WTC11 (cell line): ENCODE measurements at regions not wholly inside any gene's neighbourhood (a gene's known extent, or its start where the extent isn't known, plus 50 kb on each side); places are given as distances from the start of the nearest gene placed in this dataset.

Experiments
- ATAC-seq: fragments of 200-7000 bp; cut with Tn5 transposase; 2 replicates; pipeline ENCODE4 v1.10.0; 2021; ENCODE audit warnings: mild to moderate bottlenecking, moderate library complexity
- CTCF ChIA-PET: fragments of 300-600 bp; sonication (Branson Sonifier 250); formaldehyde crosslinking; loops from one replicate; lab custom pipeline; 2021; ENCODE audit warnings: antibody characterized with exemption; lab: Charles Lee
- POLR2A ChIA-PET: fragments of 350-600 bp; sonication (Branson Sonifier 250); formaldehyde crosslinking; loops from one replicate; lab custom pipeline; 2021; ENCODE audit warnings: antibody characterized with exemption; lab: Charles Lee
- DNase-seq: peaks from one replicate; pipeline ENCODE4 v3.0.0; 2021; ENCODE audit warnings: low spot score
- H3K27ac Mint-ChIP-seq: 2 replicates; pipeline ENCODE4 v1.8.0; 2021; ENCODE audit warnings: mixed read lengths
- H3K27me3 Mint-ChIP-seq: 2 replicates; pipeline ENCODE4 v1.8.0; 2021; ENCODE audit warnings: low read depth, mild to moderate bottlenecking, moderate library complexity, mixed read lengths
- H3K36me3 Mint-ChIP-seq: 2 replicates; pipeline ENCODE4 v1.8.0; 2021; ENCODE audit warnings: mixed read lengths
- H3K4me1 Mint-ChIP-seq: 2 replicates; pipeline ENCODE4 v1.8.0; 2022; ENCODE audit warnings: mixed read lengths
- H3K4me3 Mint-ChIP-seq: 2 replicates; pipeline ENCODE4 v1.8.0; 2021; ENCODE audit warnings: mild to moderate bottlenecking, moderate library complexity, mixed read lengths
- H3K9me3 Mint-ChIP-seq: 2 replicates; pipeline ENCODE4 v1.8.0; 2021; ENCODE audit warnings: mixed read lengths
- CREB1 ChIP-seq: sonication (generic); formaldehyde crosslinking; IDR thresholded peaks from 2 replicates; pipeline ENCODE4 v1.8.0; 2023; ENCODE audit warnings: mild to moderate bottlenecking, missing genetic modification reagents
- EMX1 ChIP-seq: fragments of 250-450 bp; sonication (Bioruptor Pico); IDR thresholded peaks from 2 replicates; pipeline ENCODE4 v1.8.0; 2021; ENCODE audit warnings: mild to moderate bottlenecking
- FOXK1 ChIP-seq: sonication (generic); formaldehyde crosslinking; IDR thresholded peaks from 2 replicates; pipeline ENCODE4 v1.8.0; 2022; ENCODE audit warnings: mild to moderate bottlenecking, moderate library complexity, missing genetic modification reagents
- GRHL2 ChIP-seq: fragments of 250-450 bp; sonication (Bioruptor Pico); IDR thresholded peaks from 2 replicates; pipeline ENCODE4 v1.8.0; 2022; ENCODE audit warnings: mild to moderate bottlenecking, moderate library complexity; ENCODE audit not compliant: insufficient replicate concordance, severe bottlenecking
- NR1H2 ChIP-seq: sonication (generic); formaldehyde crosslinking; IDR thresholded peaks from 2 replicates; pipeline ENCODE4 v1.9.0; 2021; ENCODE audit warnings: mild to moderate bottlenecking, moderate library complexity, missing genetic modification reagents
- RELA ChIP-seq: sonication (generic); formaldehyde crosslinking; IDR thresholded peaks from 2 replicates; pipeline ENCODE4 v1.8.1; 2022; ENCODE audit warnings: missing genetic modification reagents, mild to moderate bottlenecking, borderline replicate concordance
- SMAD3 ChIP-seq: sonication (generic); formaldehyde crosslinking; IDR thresholded peaks from 2 replicates; pipeline ENCODE4 v1.8.0; 2022; ENCODE audit warnings: missing genetic modification reagents, mild to moderate bottlenecking, borderline replicate concordance
- SMAD4 ChIP-seq: sonication (generic); formaldehyde crosslinking; IDR thresholded peaks from 2 replicates; pipeline ENCODE4 v1.8.0; 2022; ENCODE audit warnings: mild to moderate bottlenecking, missing genetic modification reagents
- ZNF219 ChIP-seq: sonication (generic); formaldehyde crosslinking; IDR thresholded peaks from 2 replicates; pipeline ENCODE4 v1.8.0; 2023; ENCODE audit warnings: missing genetic modification reagents, mild to moderate bottlenecking, borderline replicate concordance
- TF ChIP-seq, protein P1 (sequence below): sonication (generic); formaldehyde crosslinking; IDR thresholded peaks from 2 replicates; pipeline ENCODE4 v1.8.0; 2023; ENCODE audit warnings: missing genetic modification reagents
- TF ChIP-seq, protein P2 (sequence below): sonication (generic); formaldehyde crosslinking; conservative IDR thresholded peaks from 2 replicates; pipeline ENCODE4 v1.8.1; 2023; ENCODE audit warnings: mild to moderate bottlenecking, low read depth, missing genetic modification reagents, moderate library complexity
- TF ChIP-seq, protein P3 (sequence below): sonication (generic); formaldehyde crosslinking; IDR thresholded peaks from 2 replicates; pipeline ENCODE4 v1.8.0; 2023; ENCODE audit warnings: missing genetic modification reagents, mild to moderate bottlenecking, borderline replicate concordance
- TF ChIP-seq, protein P4 (sequence below): sonication (generic); formaldehyde crosslinking; IDR thresholded peaks from 2 replicates; pipeline ENCODE4 v1.8.1; 2023; ENCODE audit warnings: mild to moderate bottlenecking, missing genetic modification reagents, moderate library complexity
- TF ChIP-seq, protein P5 (sequence below): fragments of 250-450 bp; sonication (Bioruptor Pico); IDR thresholded peaks from 2 replicates; pipeline ENCODE4 v2.1.2; 2022; ENCODE audit warnings: mild to moderate bottlenecking, moderate library complexity
- TF ChIP-seq, protein P6 (sequence below): fragments of 250-450 bp; sonication (Bioruptor Pico); conservative IDR thresholded peaks from 2 replicates; pipeline ENCODE4 v1.9.0; 2021; ENCODE audit warnings: mild to moderate bottlenecking
- TF ChIP-seq, protein P7 (sequence below): fragments of 200-600 bp; IDR thresholded peaks from 2 replicates; pipeline ENCODE4 v1.8.0; 2022; ENCODE audit warnings: antibody characterized with exemption
- TF ChIP-seq, protein P8 (sequence below): sonication (generic); formaldehyde crosslinking; IDR thresholded peaks from 2 replicates; pipeline ENCODE4 v1.8.1; 2023; ENCODE audit warnings: mild to moderate bottlenecking, missing genetic modification reagents, borderline replicate concordance

DNA sequence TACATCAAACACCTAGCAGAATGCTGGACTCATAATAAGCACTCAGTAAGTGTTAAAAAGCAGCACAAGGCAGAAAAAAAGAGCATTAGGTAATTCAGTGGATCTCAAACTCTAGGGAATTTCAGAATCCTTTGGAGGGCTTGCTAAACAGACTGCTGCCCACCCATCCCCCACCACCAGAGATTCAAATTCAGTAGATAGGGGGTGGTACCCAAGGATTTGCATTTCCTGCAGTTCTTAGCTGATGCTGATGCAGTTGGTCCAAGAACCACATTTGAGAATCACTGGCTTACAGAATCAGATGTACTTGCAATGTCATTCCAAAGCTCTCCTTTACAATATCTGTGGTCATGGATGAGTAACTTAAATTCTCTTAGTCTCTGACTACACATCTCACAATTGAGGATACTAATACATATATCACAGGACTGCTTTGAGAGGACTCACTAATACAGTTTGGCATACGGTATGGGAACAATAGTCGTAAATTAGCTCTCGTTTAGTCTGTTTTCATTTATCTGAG, 664.5 kb downstream of the KCNA4 start (continued):
- no peak for TF ChIP-seq ZNF219 (CRISPR knock-in tag)
- no peak for TF ChIP-seq FOXK1
- TF ChIP-seq SMAD3 (CRISPR knock-in tag) = no peak

DNA sequence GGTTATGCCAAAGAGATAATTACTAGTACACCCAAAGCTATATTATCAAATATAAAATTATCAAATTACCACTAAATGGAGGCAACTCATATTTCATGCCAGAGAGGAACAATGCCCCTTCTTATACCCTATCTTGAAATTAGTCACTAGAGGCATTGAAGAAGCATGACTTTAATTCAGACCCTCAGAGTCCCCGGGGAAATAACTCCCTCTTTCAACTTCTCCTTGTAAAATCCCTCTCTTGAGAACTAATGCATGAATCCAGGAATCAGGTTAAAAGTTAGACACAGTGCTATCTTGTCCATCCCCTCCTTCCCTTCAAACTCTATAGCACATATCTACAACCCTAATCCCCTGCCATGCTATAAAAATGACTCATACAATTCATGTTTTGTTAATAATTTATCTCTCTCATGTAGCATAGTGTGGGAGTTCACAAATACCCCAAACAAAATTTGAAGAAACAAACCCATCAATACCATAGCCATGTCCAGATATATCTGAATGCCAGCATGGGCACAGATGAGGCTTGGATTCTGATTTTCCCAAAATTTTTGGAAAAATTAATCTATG, 665.4 kb downstream of the KCNA4 start:
- DNase-seq (no peak), ATAC-seq (no peak)
- peaks cover 13% of the 10 kb centered on the region for H3K9me3 Mint-ChIP-seq
- POLR2A ChIA-PET = no interaction called here
- peaks cover 9% of the 10 kb centered on the region for H3K27me3 Mint-ChIP-seq
- no peak overlapping the region for H3K27ac Mint-ChIP-seq
- no peaks in the 10 kb centered on the region for H3K36me3 Mint-ChIP-seq
- peaks cover 34% of the 10 kb centered on the region for H3K4me1 Mint-ChIP-seq
- no peak overlapping the region for H3K4me3 Mint-ChIP-seq
- CTCF ChIA-PET = no interaction called here
- TF ChIP-seq, protein P1, sequence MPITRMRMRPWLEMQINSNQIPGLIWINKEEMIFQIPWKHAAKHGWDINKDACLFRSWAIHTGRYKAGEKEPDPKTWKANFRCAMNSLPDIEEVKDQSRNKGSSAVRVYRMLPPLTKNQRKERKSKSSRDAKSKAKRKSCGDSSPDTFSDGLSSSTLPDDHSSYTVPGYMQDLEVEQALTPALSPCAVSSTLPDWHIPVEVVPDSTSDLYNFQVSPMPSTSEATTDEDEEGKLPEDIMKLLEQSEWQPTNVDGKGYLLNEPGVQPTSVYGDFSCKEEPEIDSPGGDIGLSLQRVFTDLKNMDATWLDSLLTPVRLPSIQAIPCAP = no peak
- TF ChIP-seq, protein P2, sequence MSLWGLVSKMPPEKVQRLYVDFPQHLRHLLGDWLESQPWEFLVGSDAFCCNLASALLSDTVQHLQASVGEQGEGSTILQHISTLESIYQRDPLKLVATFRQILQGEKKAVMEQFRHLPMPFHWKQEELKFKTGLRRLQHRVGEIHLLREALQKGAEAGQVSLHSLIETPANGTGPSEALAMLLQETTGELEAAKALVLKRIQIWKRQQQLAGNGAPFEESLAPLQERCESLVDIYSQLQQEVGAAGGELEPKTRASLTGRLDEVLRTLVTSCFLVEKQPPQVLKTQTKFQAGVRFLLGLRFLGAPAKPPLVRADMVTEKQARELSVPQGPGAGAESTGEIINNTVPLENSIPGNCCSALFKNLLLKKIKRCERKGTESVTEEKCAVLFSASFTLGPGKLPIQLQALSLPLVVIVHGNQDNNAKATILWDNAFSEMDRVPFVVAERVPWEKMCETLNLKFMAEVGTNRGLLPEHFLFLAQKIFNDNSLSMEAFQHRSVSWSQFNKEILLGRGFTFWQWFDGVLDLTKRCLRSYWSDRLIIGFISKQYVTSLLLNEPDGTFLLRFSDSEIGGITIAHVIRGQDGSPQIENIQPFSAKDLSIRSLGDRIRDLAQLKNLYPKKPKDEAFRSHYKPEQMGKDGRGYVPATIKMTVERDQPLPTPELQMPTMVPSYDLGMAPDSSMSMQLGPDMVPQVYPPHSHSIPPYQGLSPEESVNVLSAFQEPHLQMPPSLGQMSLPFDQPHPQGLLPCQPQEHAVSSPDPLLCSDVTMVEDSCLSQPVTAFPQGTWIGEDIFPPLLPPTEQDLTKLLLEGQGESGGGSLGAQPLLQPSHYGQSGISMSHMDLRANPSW (CRISPR knock-in tag) = no peak
- TF ChIP-seq, protein P3, sequence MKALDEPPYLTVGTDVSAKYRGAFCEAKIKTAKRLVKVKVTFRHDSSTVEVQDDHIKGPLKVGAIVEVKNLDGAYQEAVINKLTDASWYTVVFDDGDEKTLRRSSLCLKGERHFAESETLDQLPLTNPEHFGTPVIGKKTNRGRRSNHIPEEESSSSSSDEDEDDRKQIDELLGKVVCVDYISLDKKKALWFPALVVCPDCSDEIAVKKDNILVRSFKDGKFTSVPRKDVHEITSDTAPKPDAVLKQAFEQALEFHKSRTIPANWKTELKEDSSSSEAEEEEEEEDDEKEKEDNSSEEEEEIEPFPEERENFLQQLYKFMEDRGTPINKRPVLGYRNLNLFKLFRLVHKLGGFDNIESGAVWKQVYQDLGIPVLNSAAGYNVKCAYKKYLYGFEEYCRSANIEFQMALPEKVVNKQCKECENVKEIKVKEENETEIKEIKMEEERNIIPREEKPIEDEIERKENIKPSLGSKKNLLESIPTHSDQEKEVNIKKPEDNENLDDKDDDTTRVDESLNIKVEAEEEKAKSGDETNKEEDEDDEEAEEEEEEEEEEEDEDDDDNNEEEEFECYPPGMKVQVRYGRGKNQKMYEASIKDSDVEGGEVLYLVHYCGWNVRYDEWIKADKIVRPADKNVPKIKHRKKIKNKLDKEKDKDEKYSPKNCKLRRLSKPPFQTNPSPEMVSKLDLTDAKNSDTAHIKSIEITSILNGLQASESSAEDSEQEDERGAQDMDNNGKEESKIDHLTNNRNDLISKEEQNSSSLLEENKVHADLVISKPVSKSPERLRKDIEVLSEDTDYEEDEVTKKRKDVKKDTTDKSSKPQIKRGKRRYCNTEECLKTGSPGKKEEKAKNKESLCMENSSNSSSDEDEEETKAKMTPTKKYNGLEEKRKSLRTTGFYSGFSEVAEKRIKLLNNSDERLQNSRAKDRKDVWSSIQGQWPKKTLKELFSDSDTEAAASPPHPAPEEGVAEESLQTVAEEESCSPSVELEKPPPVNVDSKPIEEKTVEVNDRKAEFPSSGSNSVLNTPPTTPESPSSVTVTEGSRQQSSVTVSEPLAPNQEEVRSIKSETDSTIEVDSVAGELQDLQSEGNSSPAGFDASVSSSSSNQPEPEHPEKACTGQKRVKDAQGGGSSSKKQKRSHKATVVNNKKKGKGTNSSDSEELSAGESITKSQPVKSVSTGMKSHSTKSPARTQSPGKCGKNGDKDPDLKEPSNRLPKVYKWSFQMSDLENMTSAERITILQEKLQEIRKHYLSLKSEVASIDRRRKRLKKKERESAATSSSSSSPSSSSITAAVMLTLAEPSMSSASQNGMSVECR = no peak
- TF ChIP-seq SMAD4 (no peak), RELA (CRISPR knock-in tag) (no peak), NR1H2 (CRISPR knock-in tag) (no peak), EMX1 (CRISPR knock-in tag) (no peak), GRHL2 (CRISPR knock-in tag) (no peak), CREB1 (CRISPR knock-in tag) (no peak)
- TF ChIP-seq, protein P4, sequence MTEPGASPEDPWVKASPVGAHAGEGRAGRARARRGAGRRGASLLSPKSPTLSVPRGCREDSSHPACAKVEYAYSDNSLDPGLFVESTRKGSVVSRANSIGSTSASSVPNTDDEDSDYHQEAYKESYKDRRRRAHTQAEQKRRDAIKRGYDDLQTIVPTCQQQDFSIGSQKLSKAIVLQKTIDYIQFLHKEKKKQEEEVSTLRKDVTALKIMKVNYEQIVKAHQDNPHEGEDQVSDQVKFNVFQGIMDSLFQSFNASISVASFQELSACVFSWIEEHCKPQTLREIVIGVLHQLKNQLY (CRISPR knock-in tag) = no peak
- TF ChIP-seq, protein P5, sequence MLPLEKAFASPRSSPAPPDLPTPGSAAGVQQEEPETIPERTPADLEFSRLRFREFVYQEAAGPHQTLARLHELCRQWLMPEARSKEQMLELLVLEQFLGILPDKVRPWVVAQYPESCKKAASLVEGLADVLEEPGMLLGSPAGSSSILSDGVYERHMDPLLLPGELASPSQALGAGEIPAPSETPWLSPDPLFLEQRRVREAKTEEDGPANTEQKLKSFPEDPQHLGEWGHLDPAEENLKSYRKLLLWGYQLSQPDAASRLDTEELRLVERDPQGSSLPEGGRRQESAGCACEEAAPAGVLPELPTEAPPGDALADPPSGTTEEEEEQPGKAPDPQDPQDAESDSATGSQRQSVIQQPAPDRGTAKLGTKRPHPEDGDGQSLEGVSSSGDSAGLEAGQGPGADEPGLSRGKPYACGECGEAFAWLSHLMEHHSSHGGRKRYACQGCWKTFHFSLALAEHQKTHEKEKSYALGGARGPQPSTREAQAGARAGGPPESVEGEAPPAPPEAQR (CRISPR knock-in tag) = no peak
- TF ChIP-seq, protein P6, sequence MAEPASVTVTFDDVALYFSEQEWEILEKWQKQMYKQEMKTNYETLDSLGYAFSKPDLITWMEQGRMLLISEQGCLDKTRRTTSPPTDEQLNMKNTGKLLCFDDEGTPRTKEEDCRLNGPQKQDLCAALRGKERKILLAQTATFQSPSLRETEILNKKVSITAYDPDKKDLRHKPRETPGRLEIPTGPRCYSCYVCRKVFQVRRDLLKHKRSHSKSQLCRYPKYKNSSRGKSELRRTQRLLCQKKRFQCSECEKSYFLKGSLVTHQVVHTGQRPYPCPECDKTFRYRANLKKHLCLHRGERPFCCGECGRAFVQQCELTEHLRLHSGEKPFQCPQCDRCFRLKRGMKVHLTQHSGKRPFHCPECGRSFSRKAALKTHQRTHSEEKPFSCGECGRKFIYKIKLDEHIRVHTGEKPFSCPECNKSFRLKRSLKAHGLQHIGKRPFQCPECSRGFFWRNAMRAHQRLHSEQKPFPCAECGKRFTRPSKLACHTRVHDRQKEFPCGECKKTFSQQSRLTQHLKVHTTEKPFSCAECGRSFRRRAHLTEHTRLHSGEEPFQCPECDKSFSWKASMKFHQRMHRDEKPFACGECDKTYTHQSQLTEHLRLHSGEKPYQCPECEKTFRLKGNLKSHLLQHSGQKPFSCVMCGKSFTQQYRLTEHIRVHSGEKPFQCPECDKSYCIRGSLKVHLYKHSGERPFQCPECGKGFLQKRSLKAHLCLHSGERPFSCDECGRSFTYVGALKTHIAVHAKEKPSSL = no peak
- TF ChIP-seq, protein P7, sequence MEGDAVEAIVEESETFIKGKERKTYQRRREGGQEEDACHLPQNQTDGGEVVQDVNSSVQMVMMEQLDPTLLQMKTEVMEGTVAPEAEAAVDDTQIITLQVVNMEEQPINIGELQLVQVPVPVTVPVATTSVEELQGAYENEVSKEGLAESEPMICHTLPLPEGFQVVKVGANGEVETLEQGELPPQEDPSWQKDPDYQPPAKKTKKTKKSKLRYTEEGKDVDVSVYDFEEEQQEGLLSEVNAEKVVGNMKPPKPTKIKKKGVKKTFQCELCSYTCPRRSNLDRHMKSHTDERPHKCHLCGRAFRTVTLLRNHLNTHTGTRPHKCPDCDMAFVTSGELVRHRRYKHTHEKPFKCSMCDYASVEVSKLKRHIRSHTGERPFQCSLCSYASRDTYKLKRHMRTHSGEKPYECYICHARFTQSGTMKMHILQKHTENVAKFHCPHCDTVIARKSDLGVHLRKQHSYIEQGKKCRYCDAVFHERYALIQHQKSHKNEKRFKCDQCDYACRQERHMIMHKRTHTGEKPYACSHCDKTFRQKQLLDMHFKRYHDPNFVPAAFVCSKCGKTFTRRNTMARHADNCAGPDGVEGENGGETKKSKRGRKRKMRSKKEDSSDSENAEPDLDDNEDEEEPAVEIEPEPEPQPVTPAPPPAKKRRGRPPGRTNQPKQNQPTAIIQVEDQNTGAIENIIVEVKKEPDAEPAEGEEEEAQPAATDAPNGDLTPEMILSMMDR = no peak
- TF ChIP-seq, protein P8, sequence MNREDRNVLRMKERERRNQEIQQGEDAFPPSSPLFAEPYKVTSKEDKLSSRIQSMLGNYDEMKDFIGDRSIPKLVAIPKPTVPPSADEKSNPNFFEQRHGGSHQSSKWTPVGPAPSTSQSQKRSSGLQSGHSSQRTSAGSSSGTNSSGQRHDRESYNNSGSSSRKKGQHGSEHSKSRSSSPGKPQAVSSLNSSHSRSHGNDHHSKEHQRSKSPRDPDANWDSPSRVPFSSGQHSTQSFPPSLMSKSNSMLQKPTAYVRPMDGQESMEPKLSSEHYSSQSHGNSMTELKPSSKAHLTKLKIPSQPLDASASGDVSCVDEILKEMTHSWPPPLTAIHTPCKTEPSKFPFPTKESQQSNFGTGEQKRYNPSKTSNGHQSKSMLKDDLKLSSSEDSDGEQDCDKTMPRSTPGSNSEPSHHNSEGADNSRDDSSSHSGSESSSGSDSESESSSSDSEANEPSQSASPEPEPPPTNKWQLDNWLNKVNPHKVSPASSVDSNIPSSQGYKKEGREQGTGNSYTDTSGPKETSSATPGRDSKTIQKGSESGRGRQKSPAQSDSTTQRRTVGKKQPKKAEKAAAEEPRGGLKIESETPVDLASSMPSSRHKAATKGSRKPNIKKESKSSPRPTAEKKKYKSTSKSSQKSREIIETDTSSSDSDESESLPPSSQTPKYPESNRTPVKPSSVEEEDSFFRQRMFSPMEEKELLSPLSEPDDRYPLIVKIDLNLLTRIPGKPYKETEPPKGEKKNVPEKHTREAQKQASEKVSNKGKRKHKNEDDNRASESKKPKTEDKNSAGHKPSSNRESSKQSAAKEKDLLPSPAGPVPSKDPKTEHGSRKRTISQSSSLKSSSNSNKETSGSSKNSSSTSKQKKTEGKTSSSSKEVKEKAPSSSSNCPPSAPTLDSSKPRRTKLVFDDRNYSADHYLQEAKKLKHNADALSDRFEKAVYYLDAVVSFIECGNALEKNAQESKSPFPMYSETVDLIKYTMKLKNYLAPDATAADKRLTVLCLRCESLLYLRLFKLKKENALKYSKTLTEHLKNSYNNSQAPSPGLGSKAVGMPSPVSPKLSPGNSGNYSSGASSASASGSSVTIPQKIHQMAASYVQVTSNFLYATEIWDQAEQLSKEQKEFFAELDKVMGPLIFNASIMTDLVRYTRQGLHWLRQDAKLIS (CRISPR knock-in tag) = no peak
